Naive B cell (primary cell): ENCODE measurements at regions not wholly inside any gene's neighbourhood (a gene's known extent, or its start where the extent isn't known, plus 50 kb on each side); places are given as distances from the start of the nearest gene placed in this dataset.

Experiments
- ATAC-seq, 2 donors: fragments of 150-1000 bp; cut with Tn5 transposase; 2 replicates each; pipeline ENCODE4 v1.10.0; 2021; ENCODE audit warnings: low read depth in 2 of 2, mild to moderate bottlenecking in 2 of 2, moderate library complexity in 2 of 2
- DNase-seq: peaks from one replicate; pipeline ENCODE4 v3.0.0; 2022
- H3K27ac Mint-ChIP-seq, 6 donors: one replicate each; pipeline ENCODE4 v1.8.0; 2020 to 2022; ENCODE audit warnings: mild to moderate bottlenecking in 6 of 6, mixed read lengths in 6 of 6, moderate library complexity in 5 of 6, inconsistent platforms in 2 of 6
- H3K27me3 Mint-ChIP-seq, 3 donors: one replicate each; pipeline ENCODE4 v1.8.0; 2021 to 2022; ENCODE audit warnings: mixed read lengths in 3 of 3, mild to moderate bottlenecking in 1 of 3
- H3K36me3 Mint-ChIP-seq, 2 donors: one replicate each; pipeline ENCODE4 v1.8.0; 2020 to 2022; ENCODE audit warnings: mixed read lengths in 2 of 2, inconsistent platforms in 1 of 2, mild to moderate bottlenecking in 1 of 2
- H3K4me1 Mint-ChIP-seq, 3 donors: one replicate each; pipeline ENCODE4 v1.8.0; 2020 to 2022; ENCODE audit warnings: mixed read lengths in 3 of 3, inconsistent platforms in 1 of 3, mild to moderate bottlenecking in 1 of 3, moderate library complexity in 1 of 3
- H3K4me3 Mint-ChIP-seq, 8 donors: one replicate each; pipeline ENCODE4 v1.8.0; 2020 to 2022; ENCODE audit warnings: mild to moderate bottlenecking in 8 of 8, mixed read lengths in 8 of 8, moderate library complexity in 8 of 8, inconsistent platforms in 2 of 8
- H3K9me3 Mint-ChIP-seq, 7 donors: one replicate each; pipeline ENCODE4 v1.8.0; 2020 to 2022; ENCODE audit warnings: mixed read lengths in 7 of 7, mild to moderate bottlenecking in 5 of 7, inconsistent platforms in 2 of 7, moderate library complexity in 1 of 7

- H3K27me3 Mint-ChIP-seq, result no peaks in the 10 kb centered on the region
- H3K27ac Mint-ChIP-seq, result no peak overlapping the region
- no peaks in the 10 kb centered on the region for H3K36me3 Mint-ChIP-seq
- H3K4me1 Mint-ChIP-seq, result no peaks in the 10 kb centered on the region
- ATAC-seq, result no peak
- H3K9me3 Mint-ChIP-seq, result peaks cover 0 to 19% (median 0%) of the 10 kb centered on the region in 7 donors
- DNase-seq, result no peak
- no peak overlapping the region for H3K4me3 Mint-ChIP-seq
Measured at GRCh38 chr13:90979059-90979458, 368.4 kb upstream of the MIR17HG start.

GRCh38 chr13:90984756-90985155 is 362.7 kb upstream of the MIR17HG start:
- DNase-seq (no peak), ATAC-seq (no peak)
- H3K4me1 Mint-ChIP-seq, result no peaks in the 10 kb centered on the region
- no peaks in the 10 kb centered on the region for H3K36me3 Mint-ChIP-seq
- H3K4me3 Mint-ChIP-seq, result no peak overlapping the region
- peaks cover 0 to 9% (median 0%) of the 10 kb centered on the region in 7 donors for H3K9me3 Mint-ChIP-seq
- H3K27me3 Mint-ChIP-seq, result no peaks in the 10 kb centered on the region
- H3K27ac Mint-ChIP-seq, result no peak overlapping the region

- no peak for DNase-seq
- ATAC-seq, result no peak
- Mint-ChIP-seq H3K27ac (no peak overlapping the region), H3K27me3 (no peaks in the 10 kb centered on the region), H3K9me3 (peaks cover 0 to 5% (median 0%) of the 10 kb centered on the region in 7 donors), H3K4me1 (no peaks in the 10 kb centered on the region), H3K36me3 (no peaks in the 10 kb centered on the region), H3K4me3 (no peak overlapping the region)
Measured at GRCh38 chr13:90995001-90995400, 352.5 kb upstream of the MIR17HG start.

- no peak for DNase-seq
- Mint-ChIP-seq H3K27me3 (no peaks in the 10 kb centered on the region), H3K9me3 (peaks cover 0 to 5% (median 0%) of the 10 kb centered on the region in 7 donors), H3K4me3 (no peak overlapping the region), H3K4me1 (no peaks in the 10 kb centered on the region), H3K36me3 (no peaks in the 10 kb centered on the region), H3K27ac (no peak overlapping the region)
- ATAC-seq, result no peak
Measured at GRCh38 chr13:90995614-90996013, 351.9 kb upstream of the MIR17HG start.

- no peaks in the 10 kb centered on the region for H3K4me1 Mint-ChIP-seq
- H3K36me3 Mint-ChIP-seq, result no peaks in the 10 kb centered on the region
- H3K27ac Mint-ChIP-seq, result no peak overlapping the region
- peaks cover 0 to 5% (median 0%) of the 10 kb centered on the region in 7 donors for H3K9me3 Mint-ChIP-seq
- ATAC-seq (no peak), DNase-seq (no peak)
- no peak overlapping the region for H3K4me3 Mint-ChIP-seq
- no peaks in the 10 kb centered on the region for H3K27me3 Mint-ChIP-seq
Measured at GRCh38 chr13:90997951-90998350, 349.5 kb upstream of the MIR17HG start.

- Mint-ChIP-seq H3K27me3 (no peaks in the 10 kb centered on the region), H3K27ac (no peak overlapping the region), H3K36me3 (no peaks in the 10 kb centered on the region), H3K9me3 (peaks cover 0 to 5% (median 0%) of the 10 kb centered on the region in 7 donors), H3K4me3 (no peak overlapping the region), H3K4me1 (no peaks in the 10 kb centered on the region)
- no peak for ATAC-seq
- no peak for DNase-seq
Measured at GRCh38 chr13:90999401-90999800, 348.1 kb upstream of the MIR17HG start.

GRCh38 chr13:91001371-91001770 is 346.1 kb upstream of the MIR17HG start:
- H3K9me3 Mint-ChIP-seq, result peaks cover 0 to 2% (median 0%) of the 10 kb centered on the region in 7 donors
- H3K36me3 Mint-ChIP-seq, result no peaks in the 10 kb centered on the region
- no peaks in the 10 kb centered on the region for H3K4me1 Mint-ChIP-seq
- H3K4me3 Mint-ChIP-seq, result no peak overlapping the region
- DNase-seq (no peak), ATAC-seq (no peak)
- no peak overlapping the region for H3K27ac Mint-ChIP-seq
- no peaks in the 10 kb centered on the region for H3K27me3 Mint-ChIP-seq

GRCh38 chr13:91014696-91015095 is 332.8 kb upstream of the MIR17HG start:
- H3K4me1 Mint-ChIP-seq, result no peaks in the 10 kb centered on the region
- no peak overlapping the region for H3K4me3 Mint-ChIP-seq
- no peaks in the 10 kb centered on the region for H3K36me3 Mint-ChIP-seq
- H3K27ac Mint-ChIP-seq, result no peak overlapping the region
- no peaks in the 10 kb centered on the region for H3K27me3 Mint-ChIP-seq
- DNase-seq (no peak), ATAC-seq (no peak)
- no peaks in the 10 kb centered on the region for H3K9me3 Mint-ChIP-seq

- DNase-seq (no peak), ATAC-seq (peak in 1 of 2 donors; percentile 36)
- no peak overlapping the region for H3K4me3 Mint-ChIP-seq
- H3K4me1 Mint-ChIP-seq, result no peaks in the 10 kb centered on the region
- H3K27me3 Mint-ChIP-seq, result no peaks in the 10 kb centered on the region
- no peaks in the 10 kb centered on the region for H3K9me3 Mint-ChIP-seq
- H3K36me3 Mint-ChIP-seq, result no peaks in the 10 kb centered on the region
- no peak overlapping the region for H3K27ac Mint-ChIP-seq
Measured at GRCh38 chr13:91017031-91017668, 330.3 kb upstream of the MIR17HG start.

GRCh38 chr13:91017669-91018053 is 329.8 kb upstream of the MIR17HG start:
- no peak overlapping the region for H3K4me3 Mint-ChIP-seq
- ATAC-seq (no peak), DNase-seq (no peak)
- no peaks in the 10 kb centered on the region for H3K27me3 Mint-ChIP-seq
- no peaks in the 10 kb centered on the region for H3K4me1 Mint-ChIP-seq
- no peaks in the 10 kb centered on the region for H3K36me3 Mint-ChIP-seq
- H3K27ac Mint-ChIP-seq, result no peak overlapping the region
- no peaks in the 10 kb centered on the region for H3K9me3 Mint-ChIP-seq

GRCh38 chr13:91020461-91021034 is 326.9 kb upstream of the MIR17HG start:
- ATAC-seq, result no peak

GRCh38 chr13:91024157-91024792 is 323.2 kb upstream of the MIR17HG start:
- Mint-ChIP-seq H3K4me1 (no peaks in the 10 kb centered on the region), H3K27ac (no peak overlapping the region), H3K4me3 (no peak overlapping the region), H3K36me3 (no peaks in the 10 kb centered on the region), H3K27me3 (no peaks in the 10 kb centered on the region), H3K9me3 (peaks cover 0 to 3% (median 0%) of the 10 kb centered on the region in 7 donors)
- ATAC-seq (no peak), DNase-seq (no peak)

More at GRCh38 chr13:91020461-91021034, 326.9 kb upstream of the MIR17HG start:
- no peak overlapping the region for H3K4me3 Mint-ChIP-seq
- H3K36me3 Mint-ChIP-seq, result no peaks in the 10 kb centered on the region
- DNase-seq, result no peak
- H3K9me3 Mint-ChIP-seq, result no peaks in the 10 kb centered on the region
- H3K4me1 Mint-ChIP-seq, result no peaks in the 10 kb centered on the region
- H3K27ac Mint-ChIP-seq, result no peak overlapping the region
- no peaks in the 10 kb centered on the region for H3K27me3 Mint-ChIP-seq

GRCh38 chr13:91025442-91025841 is 322.0 kb upstream of the MIR17HG start:
- Mint-ChIP-seq H3K9me3 (peaks cover 0 to 3% (median 0%) of the 10 kb centered on the region in 7 donors), H3K36me3 (no peaks in the 10 kb centered on the region), H3K27ac (no peak overlapping the region), H3K4me1 (no peaks in the 10 kb centered on the region), H3K4me3 (no peak overlapping the region), H3K27me3 (no peaks in the 10 kb centered on the region)
- no peak for DNase-seq
- ATAC-seq, result no peak

- Mint-ChIP-seq H3K27ac (no peak overlapping the region), H3K9me3 (peaks cover 0 to 5% (median 0%) of the 10 kb centered on the region in 7 donors), H3K4me3 (no peak overlapping the region), H3K4me1 (no peaks in the 10 kb centered on the region), H3K36me3 (no peaks in the 10 kb centered on the region), H3K27me3 (no peaks in the 10 kb centered on the region)
- ATAC-seq (no peak), DNase-seq (no peak)
Measured at GRCh38 chr13:91031508-91031907, 316.0 kb upstream of the MIR17HG start.
